ENCODE measurements at regions not wholly inside any gene's neighbourhood (a gene's known extent, or its start where the extent isn't known, plus 50 kb on each side); places are given as distances from the start of the nearest gene placed in this dataset.
"Not testable (repeated sequence)": the region's sequence is repeated elsewhere in the genome, so short reads cannot be mapped to it uniquely, and the experiment has no call there.

- DNase-seq (ENCODE audit: low read depth), result no peak
Observed at GRCh38 chr5:25393957-25394356, 749.2 kb upstream of the CDH10 start.

DNA sequence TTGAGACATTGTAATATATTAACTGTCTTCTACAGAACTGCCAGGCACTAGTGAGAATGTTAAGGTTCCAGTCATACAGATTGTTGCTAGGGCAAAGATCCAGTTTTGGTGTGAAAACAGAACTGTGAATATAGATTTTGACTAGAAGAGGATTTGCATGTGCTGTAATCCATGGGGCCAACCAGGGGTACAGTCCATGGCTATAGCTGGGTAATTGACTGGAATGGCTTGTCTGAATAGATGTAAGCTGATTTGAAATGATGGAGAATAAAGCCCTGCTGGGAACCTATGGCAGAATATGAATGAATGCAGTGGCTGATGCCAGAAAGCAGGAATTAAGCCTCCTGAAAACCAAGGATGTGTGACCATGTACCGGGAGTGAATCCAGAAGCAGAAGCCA is 748.5 kb upstream of the CDH10 start:
- no peak for DNase-seq (ENCODE audit: low read depth)

- no peak for DNase-seq (ENCODE audit: low read depth)
Observed at GRCh38 chr5:25387953-25388352, 743.2 kb upstream of the CDH10 start.

DNA sequence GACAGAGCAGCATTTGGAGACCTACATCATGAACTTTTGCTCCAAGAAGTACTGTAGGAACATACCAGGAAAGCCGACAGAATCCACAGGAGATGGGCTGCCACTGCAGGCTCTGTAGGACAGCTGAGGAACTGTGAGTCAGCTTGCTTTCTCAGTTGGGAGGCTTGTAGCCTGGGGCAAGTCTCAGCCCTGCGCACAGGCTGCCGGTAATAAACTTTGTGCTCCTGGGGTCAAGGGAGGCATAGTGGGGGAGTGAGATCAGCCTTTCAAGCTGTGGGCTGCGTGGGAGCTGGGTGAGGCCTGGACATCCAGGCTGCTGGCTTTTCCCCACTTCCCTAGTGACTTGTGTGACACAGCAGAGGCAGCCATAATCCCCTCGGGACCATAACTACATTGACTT is 718.0 kb upstream of the CDH10 start:
- no peak for DNase-seq (ENCODE audit: low read depth)

- no peak for DNase-seq (ENCODE audit: low read depth)
Observed at GRCh38 chr5:25358919-25359318, 714.1 kb upstream of the CDH10 start.

- DNase-seq (ENCODE audit: low read depth), result no peak
Observed at GRCh38 chr5:25357605-25358004, 712.8 kb upstream of the CDH10 start.

DNA sequence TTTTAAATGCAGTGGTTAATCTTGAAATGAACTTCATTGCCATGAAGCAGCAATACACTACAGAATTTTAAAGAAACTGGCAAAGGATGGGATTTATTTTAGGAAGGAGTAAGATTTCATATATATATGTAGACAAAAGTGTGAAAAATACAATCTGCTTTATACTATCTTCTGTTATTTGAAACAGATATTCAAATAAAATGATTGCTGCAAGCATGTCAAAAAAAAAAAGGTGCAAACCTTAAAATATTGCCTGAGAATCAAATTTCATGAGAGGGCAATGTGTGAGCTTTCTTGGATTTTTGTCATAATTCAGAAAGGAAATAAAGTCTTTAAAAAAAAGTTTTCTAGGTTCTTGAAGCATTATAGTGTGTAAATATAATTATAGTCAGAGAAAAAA is 705.0 kb upstream of the CDH10 start:
- no peak for DNase-seq (ENCODE audit: low read depth)

- no peak for DNase-seq (ENCODE audit: low read depth)
Observed at GRCh38 chr5:25345240-25345771, 700.5 kb upstream of the CDH10 start.

DNA sequence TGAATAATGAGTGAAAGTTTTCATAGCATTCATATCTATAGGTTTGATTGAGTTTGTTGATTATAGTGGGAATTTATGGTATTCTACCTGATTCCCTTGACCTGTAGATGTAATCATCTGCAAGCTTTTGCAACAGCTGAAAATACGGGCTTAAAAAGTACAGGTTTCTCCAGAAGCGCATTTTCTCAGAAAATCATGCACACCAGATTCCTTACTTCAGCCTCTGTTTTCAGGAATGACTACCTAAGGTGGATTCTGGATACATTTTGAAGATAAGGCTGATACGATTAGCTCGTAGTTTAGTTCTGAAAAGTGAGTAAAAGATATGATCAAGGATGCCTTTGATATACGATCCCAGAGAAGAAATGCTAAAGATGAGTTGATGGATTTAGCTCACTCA is 694.8 kb upstream of the CDH10 start:
- no peak for DNase-seq (ENCODE audit: low read depth)

DNA sequence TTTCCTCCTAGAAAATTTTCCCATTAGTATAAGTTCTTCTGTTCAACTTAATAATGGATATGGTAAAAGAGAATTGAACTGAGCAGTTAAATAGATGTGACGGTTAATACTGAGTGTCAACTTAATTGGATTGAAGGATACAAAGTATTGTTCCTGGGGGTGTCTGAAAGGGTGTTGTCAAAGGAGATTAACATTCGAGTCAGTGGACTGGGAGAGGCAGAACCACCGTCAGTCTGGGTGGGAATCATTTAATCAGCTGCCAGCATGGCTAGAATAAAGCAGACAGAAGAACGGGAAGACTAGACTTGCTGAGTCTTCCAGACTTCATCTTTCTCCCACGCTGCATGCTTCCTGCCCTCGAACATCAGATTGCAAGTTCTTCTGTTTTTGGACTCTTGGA is 689.6 kb upstream of the CDH10 start:
- no peak for DNase-seq (ENCODE audit: low read depth)

- DNase-seq (ENCODE audit: low read depth), result no peak
Observed at GRCh38 chr5:25330721-25331120, 685.9 kb upstream of the CDH10 start.

GRCh38 chr5:25327172-25327571 is 682.4 kb upstream of the CDH10 start:
- no peak for DNase-seq (ENCODE audit: low read depth)

DNA sequence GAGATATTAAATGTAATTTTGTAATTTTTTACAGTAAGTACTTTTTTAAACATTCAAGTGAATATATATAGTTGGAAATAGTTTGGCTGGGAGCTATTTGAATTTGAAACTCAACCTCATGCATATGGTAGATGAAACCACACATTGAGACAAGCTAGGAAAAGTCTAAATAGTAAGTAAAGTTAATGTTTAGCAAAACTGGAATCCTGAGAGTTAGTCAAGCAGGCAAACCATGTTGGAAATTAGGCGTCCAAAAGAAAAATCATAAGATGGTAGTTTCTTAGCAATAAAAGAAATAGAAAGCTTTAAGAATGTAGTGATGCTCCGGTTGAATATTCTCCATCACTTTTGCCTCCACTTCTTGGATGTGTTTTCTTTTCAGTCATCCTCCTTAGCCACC is 657.1 kb upstream of the CDH10 start:
- DNase-seq (ENCODE audit: low read depth), result no peak

GRCh38 chr5:25295067-25295466 is 650.3 kb upstream of the CDH10 start:
- DNase-seq (ENCODE audit: low read depth), result no peak

DNA sequence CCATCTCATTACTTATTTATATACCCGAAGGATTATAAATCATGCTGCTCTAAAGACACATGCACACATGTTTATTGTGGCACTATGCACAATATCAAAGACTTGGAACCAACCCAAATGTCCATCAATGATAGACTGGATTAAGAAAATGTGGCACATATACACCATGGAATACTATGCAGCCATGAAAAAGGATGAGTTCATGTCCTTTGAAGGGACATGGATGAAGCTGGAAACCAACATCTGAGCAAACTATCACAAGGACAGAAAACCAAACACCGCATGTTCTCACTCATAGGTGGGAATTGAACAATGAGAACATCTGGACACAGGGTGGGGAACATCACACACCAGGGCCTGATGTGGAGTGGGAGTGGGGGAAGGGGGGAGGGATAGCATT is 645.0 kb upstream of the CDH10 start:
- DNase-seq (ENCODE audit: low read depth), result not testable (repeated sequence)

DNA sequence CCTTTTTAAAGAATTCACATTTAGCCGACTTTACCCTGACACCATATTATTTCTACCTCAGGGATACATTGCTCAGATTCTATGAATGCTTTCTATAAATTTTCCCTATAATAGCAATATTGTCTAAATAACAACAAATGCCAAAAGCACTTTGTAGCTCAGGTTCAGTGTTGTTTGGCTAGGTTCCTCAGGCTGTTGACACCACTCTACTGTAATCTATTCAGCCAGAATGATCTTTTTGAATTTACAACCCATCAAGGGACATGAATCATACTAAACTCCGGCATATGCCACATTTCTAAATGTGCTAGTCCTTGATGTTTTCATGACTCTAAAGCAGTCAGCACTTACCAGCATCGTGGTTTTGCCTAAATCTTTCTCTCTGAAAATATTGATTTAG is 641.5 kb upstream of the CDH10 start:
- no peak for DNase-seq (ENCODE audit: low read depth)

DNA sequence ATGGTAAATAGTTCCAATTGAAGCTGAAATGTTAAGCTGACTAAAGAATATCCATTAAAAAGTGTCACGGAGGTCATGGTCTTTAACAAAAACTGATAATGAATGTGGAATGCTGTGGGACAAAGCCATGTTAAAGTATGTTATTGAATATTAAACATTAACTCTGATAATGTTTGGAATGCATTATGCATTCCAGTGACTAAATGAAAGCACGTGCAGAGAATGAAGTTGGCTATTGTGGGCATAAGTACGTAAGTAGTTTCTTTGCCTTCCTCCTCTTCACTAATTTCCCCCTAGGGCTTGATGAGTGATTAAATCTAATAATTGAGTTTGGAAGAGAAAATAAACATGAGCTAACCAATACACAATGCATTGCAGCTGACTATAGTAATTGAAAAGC is 640.4 kb upstream of the CDH10 start:
- no peak for DNase-seq (ENCODE audit: low read depth)

DNA sequence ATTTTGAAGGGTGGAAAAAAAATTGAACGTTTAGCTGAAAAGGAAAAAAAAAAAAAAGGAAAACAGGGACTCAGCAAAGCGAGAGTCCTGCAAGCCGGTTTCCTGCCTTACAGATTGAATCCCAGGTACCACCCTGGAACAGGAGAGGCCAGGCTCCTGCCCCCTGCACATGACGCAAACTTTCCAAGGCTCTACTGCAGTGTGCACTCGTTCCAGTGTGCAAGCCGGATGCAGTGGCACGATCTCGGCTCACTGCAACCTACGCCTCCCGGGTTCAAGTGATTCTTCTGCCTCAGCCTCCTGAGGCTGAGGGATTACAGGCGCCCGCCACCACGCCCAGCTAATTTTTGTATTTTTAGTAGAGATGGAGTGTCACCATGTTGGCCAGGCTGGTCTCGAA is 618.7 kb upstream of the CDH10 start:
- not testable (repeated sequence) for DNase-seq (ENCODE audit: low read depth)

GRCh38 chr5:25262221-25262620 is 617.4 kb upstream of the CDH10 start:
- no peak for DNase-seq (ENCODE audit: low read depth)

- no peak for DNase-seq (ENCODE audit: low read depth)
Observed at GRCh38 chr5:25255128-25255527, 610.4 kb upstream of the CDH10 start.

GRCh38 chr5:25241981-25242380 is 597.2 kb upstream of the CDH10 start:
- DNase-seq (ENCODE audit: low read depth), result no peak

- not testable (repeated sequence) for DNase-seq (ENCODE audit: low read depth)
Observed at GRCh38 chr5:25238720-25239119, 593.9 kb upstream of the CDH10 start.

- DNase-seq (ENCODE audit: low read depth), result no peak
Observed at GRCh38 chr5:25224316-25224982, 579.7 kb upstream of the CDH10 start.

- not testable (repeated sequence) for DNase-seq (ENCODE audit: low read depth)
Observed at GRCh38 chr5:25199902-25200301, 555.1 kb upstream of the CDH10 start.

Measured in CMK (cell line).